ENCODE measurements at regions not wholly inside any gene's neighbourhood (a gene's known extent, or its start where the extent isn't known, plus 50 kb on each side); places are given as distances from the start of the nearest gene placed in this dataset.

DNA sequence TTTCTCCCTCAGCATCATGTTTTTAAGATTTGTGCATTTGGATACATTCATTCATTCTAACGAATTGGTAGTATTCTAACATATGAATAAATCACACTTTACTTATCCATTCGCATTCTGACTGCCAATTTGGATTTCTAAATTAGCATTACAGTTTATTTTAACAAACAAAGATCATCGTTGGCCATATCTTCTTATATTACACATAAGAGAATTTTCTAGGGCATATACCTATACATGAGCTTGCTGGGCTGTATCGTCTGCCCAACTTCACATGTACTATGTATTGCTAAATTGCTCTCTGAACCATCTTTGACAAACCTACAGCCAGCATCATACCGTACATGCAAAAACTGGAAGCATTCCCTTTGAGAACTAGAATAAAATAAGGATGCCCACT, 265.8 kb upstream of the PPP2R3A start:
- no peak for TF ChIP-seq POLR2AphosphoS5 (IDR thresholded peaks at IDR 0.05; ENCODE audit: low read depth, low read length)
- no peak for TF ChIP-seq POLR2A (IDR thresholded peaks at IDR 0.05; ENCODE audit: low read depth, low read length)
- TF ChIP-seq SPI1 (IDR thresholded peaks at IDR 0.05; ENCODE audit: low read depth, low read length): no peak
- TF ChIP-seq TAF1 (IDR thresholded peaks at IDR 0.05; ENCODE audit: low read depth, low read length): no peak
- TF ChIP-seq POU2F2 (IDR thresholded peaks at IDR 0.05; ENCODE audit: low read depth, low read length): no peak
- no peak for TF ChIP-seq PAX5 (IDR thresholded peaks at IDR 0.05; ENCODE audit: insufficient read depth, low read length, severe bottlenecking)

All from GM12891 (cell line).